ENCODE measurements at regions not wholly inside any gene's neighbourhood (a gene's known extent, or its start where the extent isn't known, plus 50 kb on each side); places are given as distances from the start of the nearest gene placed in this dataset.

DNA sequence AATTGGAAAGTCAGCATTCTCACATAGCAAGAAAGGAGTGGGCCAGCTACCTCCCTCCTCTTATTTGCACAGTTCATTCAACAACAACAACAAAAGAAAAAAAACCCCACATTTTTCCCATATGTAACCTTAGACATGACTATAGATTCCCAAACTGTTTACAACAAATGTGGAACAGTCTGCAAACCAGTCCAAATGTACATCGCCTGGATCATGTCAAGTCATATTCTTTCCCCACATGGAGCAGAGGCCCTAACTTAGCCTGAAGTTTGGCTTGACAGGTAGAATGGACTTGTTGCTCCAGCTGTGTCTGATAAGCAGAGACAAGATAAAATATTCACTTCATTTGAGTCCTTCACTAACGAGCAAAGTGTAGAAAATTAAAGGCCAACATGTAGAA is 81.7 kb upstream of the COL24A1 start:
- DNase-seq, result no peak
- Histone ChIP-seq H3K4me1 (ENCODE audit: control insufficient read depth in 1 of 2, insufficient read depth in 2 of 2, low read length in 2 of 2) (no peaks in the 10 kb centered on the region), H3K4me3 (replicated peaks in 1 of 3; ENCODE audit: low read depth in 2 of 3, low read length in 3 of 3) (no peak overlapping the region), H3K4me2 (replicated peaks; ENCODE audit: extremely low read depth, low read length, poor library complexity, severe bottlenecking) (no peak overlapping the region), H3K79me2 (ENCODE audit: insufficient read depth, low read length) (no peaks in the 10 kb centered on the region), H3K27ac (ENCODE audit: low read depth in 1 of 2, low read length in 2 of 2) (no peak overlapping the region), H2AFZ (ENCODE audit: insufficient read depth, low read depth, low read length, poor library complexity, severe bottlenecking) (no peak overlapping the region), H3K27me3 (ENCODE audit: control insufficient read depth in 2 of 2, insufficient read depth in 2 of 2, low read length in 2 of 2) (no peaks in the 10 kb centered on the region), H3K36me3 (replicated peaks in 1 of 2; ENCODE audit: control insufficient read depth in 1 of 2, insufficient read depth in 2 of 2, low read length in 2 of 2) (no peaks in the 10 kb centered on the region), H4K20me1 (ENCODE audit: insufficient read depth, low read length) (no peaks in the 10 kb centered on the region), H3K9me3 (replicated peaks in 1 of 2; ENCODE audit: control insufficient read depth in 1 of 2, insufficient read depth in 1 of 2, low read length in 2 of 2) (peaks cover 0 to 10% of the 10 kb centered on the region in 2 donors), H3K9ac (ENCODE audit: insufficient read depth, low read length, poor library complexity, severe bottlenecking) (no peak overlapping the region)
- H3K9me3 Mint-ChIP-seq, result peaks cover 0 to 18% (median 5%) of the 10 kb centered on the region in 7 donors
- no peaks in the 10 kb centered on the region for H3K27me3 Mint-ChIP-seq (ENCODE audit: low read depth in 3 of 3)
- WGBS (ENCODE audit: insufficient coverage), result no CpG with 5 or more reads among the region's 2 CpGs
- peaks cover 2% of the 10 kb centered on the region for H3K4me1 Mint-ChIP-seq
- TF ChIP-seq, protein P1, sequence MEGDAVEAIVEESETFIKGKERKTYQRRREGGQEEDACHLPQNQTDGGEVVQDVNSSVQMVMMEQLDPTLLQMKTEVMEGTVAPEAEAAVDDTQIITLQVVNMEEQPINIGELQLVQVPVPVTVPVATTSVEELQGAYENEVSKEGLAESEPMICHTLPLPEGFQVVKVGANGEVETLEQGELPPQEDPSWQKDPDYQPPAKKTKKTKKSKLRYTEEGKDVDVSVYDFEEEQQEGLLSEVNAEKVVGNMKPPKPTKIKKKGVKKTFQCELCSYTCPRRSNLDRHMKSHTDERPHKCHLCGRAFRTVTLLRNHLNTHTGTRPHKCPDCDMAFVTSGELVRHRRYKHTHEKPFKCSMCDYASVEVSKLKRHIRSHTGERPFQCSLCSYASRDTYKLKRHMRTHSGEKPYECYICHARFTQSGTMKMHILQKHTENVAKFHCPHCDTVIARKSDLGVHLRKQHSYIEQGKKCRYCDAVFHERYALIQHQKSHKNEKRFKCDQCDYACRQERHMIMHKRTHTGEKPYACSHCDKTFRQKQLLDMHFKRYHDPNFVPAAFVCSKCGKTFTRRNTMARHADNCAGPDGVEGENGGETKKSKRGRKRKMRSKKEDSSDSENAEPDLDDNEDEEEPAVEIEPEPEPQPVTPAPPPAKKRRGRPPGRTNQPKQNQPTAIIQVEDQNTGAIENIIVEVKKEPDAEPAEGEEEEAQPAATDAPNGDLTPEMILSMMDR (IDR thresholded peaks at IDR 0.05), result no peak
- intact Hi-C loops (cut with micrococcal nuclease), result no loop called here
- H3K4me3 Mint-ChIP-seq, result no peak overlapping the region
- H3K36me3 Mint-ChIP-seq, result no peaks in the 10 kb centered on the region
- no peak overlapping the region for H3K27ac Mint-ChIP-seq

DNA sequence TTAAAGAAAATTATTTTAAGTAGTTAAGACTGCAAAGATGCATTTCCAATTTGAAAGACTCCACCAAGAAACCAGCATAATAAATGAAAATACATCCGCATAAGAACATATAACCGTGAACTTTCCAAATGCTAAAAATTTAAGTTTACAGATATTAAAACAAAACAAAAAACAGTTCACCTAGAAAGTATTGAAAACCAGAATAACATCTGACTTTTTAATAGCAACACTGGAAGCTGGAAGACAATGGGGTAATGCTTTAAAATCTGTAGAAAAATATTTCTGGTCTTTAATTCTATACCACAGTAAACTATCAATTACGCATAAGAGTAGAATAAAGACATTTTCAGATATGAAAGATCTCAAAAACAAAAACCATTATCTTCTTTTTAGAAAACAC is 79.3 kb upstream of the COL24A1 start:
- Mint-ChIP-seq H3K4me1 (peaks cover 2% of the 10 kb centered on the region), H3K27me3 (ENCODE audit: low read depth in 3 of 3) (no peaks in the 10 kb centered on the region), H3K4me3 (no peak overlapping the region), H3K9me3 (peaks cover 0 to 20% (median 4%) of the 10 kb centered on the region in 7 donors), H3K27ac (no peak overlapping the region), H3K36me3 (no peaks in the 10 kb centered on the region)
- Histone ChIP-seq H3K4me2 (replicated peaks; ENCODE audit: extremely low read depth, low read length, poor library complexity, severe bottlenecking) (no peak overlapping the region), H3K9ac (ENCODE audit: insufficient read depth, low read length, poor library complexity, severe bottlenecking) (no peak overlapping the region), H2AFZ (ENCODE audit: insufficient read depth, low read depth, low read length, poor library complexity, severe bottlenecking) (no peak overlapping the region), H3K27me3 (ENCODE audit: control insufficient read depth in 2 of 2, insufficient read depth in 2 of 2, low read length in 2 of 2) (no peaks in the 10 kb centered on the region), H3K4me1 (ENCODE audit: control insufficient read depth in 1 of 2, insufficient read depth in 2 of 2, low read length in 2 of 2) (no peaks in the 10 kb centered on the region), H3K9me3 (replicated peaks in 1 of 2; ENCODE audit: control insufficient read depth in 1 of 2, insufficient read depth in 1 of 2, low read length in 2 of 2) (peaks cover 0 to 10% of the 10 kb centered on the region in 2 donors), H3K79me2 (ENCODE audit: insufficient read depth, low read length) (no peaks in the 10 kb centered on the region), H3K36me3 (replicated peaks in 1 of 2; ENCODE audit: control insufficient read depth in 1 of 2, insufficient read depth in 2 of 2, low read length in 2 of 2) (no peaks in the 10 kb centered on the region), H4K20me1 (ENCODE audit: insufficient read depth, low read length) (no peaks in the 10 kb centered on the region), H3K27ac (ENCODE audit: low read depth in 1 of 2, low read length in 2 of 2) (no peak overlapping the region), H3K4me3 (replicated peaks in 1 of 3; ENCODE audit: low read depth in 2 of 3, low read length in 3 of 3) (no peak overlapping the region)
- intact Hi-C loops (cut with micrococcal nuclease), result no loop called here
- no peak for DNase-seq
- TF ChIP-seq, protein P1 (IDR thresholded peaks at IDR 0.05), result no peak
- WGBS (ENCODE audit: insufficient coverage), result no CpG with 5 or more reads among the region's 3 CpGs

Data from CD14-positive monocyte (primary cell).